Activated T-cell treated with anti-CD3 and anti-CD28 coated beads, Interleukin-2, amount 50 U/mL, for 24 hours (primary cell): ENCODE measurements at regions not wholly inside any gene's neighbourhood (a gene's known extent, or its start where the extent isn't known, plus 50 kb on each side); places are given as distances from the start of the nearest gene placed in this dataset.
"Not testable (repeated sequence)": the region's sequence is repeated elsewhere in the genome, so short reads cannot be mapped to it uniquely, and the experiment has no call there.

Experiments
- DNase-seq: peaks from one replicate; pipeline ENCODE4 v3.0.0-alpha.2; 2020
- H3K27ac Mint-ChIP-seq: 2 replicates; pipeline ENCODE4 v1.8.0; 2020; ENCODE audit warnings: mild to moderate bottlenecking, mixed read lengths
- H3K27me3 Mint-ChIP-seq: 2 replicates; pipeline ENCODE4 v1.8.0; 2020; ENCODE audit warnings: mixed read lengths
- H3K36me3 Mint-ChIP-seq: 2 replicates; pipeline ENCODE4 v1.8.0; 2020; ENCODE audit warnings: low read depth, mixed read lengths
- H3K4me1 Mint-ChIP-seq: 2 replicates; pipeline ENCODE4 v1.8.0; 2020; ENCODE audit warnings: low read depth, mixed read lengths
- H3K4me3 Mint-ChIP-seq: 2 replicates; pipeline ENCODE4 v1.8.0; 2020; ENCODE audit warnings: mild to moderate bottlenecking, moderate library complexity, mixed read lengths
- H3K9me3 Mint-ChIP-seq: 2 replicates; pipeline ENCODE4 v1.8.0; 2020; ENCODE audit warnings: mixed read lengths

GRCh38 chr2:193267496-193268002 lies 1072.8 kb upstream of the TMEFF2 start:
- H3K27me3 Mint-ChIP-seq: no peaks in the 10 kb centered on the region

GRCh38 chr2:193253014-193253530 lies 1058.3 kb upstream of the TMEFF2 start:
- H3K27ac Mint-ChIP-seq: no peak overlapping the region
- no peaks in the 10 kb centered on the region for H3K9me3 Mint-ChIP-seq
- no peaks in the 10 kb centered on the region for H3K27me3 Mint-ChIP-seq
- no peaks in the 10 kb centered on the region for H3K4me1 Mint-ChIP-seq
- no peak for DNase-seq
- H3K36me3 Mint-ChIP-seq: no peaks in the 10 kb centered on the region
- no peak overlapping the region for H3K4me3 Mint-ChIP-seq

More at GRCh38 chr2:193267496-193268002, 1072.8 kb upstream of the TMEFF2 start:
- H3K27ac Mint-ChIP-seq: no peak overlapping the region
- no peaks in the 10 kb centered on the region for H3K9me3 Mint-ChIP-seq
- DNase-seq: no peak
- no peaks in the 10 kb centered on the region for H3K4me1 Mint-ChIP-seq
- no peaks in the 10 kb centered on the region for H3K36me3 Mint-ChIP-seq
- no peak overlapping the region for H3K4me3 Mint-ChIP-seq

- DNase-seq: no peak
- Mint-ChIP-seq H3K27ac (no peak overlapping the region), H3K4me1 (no peaks in the 10 kb centered on the region), H3K9me3 (no peaks in the 10 kb centered on the region), H3K4me3 (no peak overlapping the region), H3K36me3 (no peaks in the 10 kb centered on the region), H3K27me3 (no peaks in the 10 kb centered on the region)
Observed at GRCh38 chr2:193251909-193252308, 1057.2 kb upstream of the TMEFF2 start.

- no peaks in the 10 kb centered on the region for H3K27me3 Mint-ChIP-seq
- H3K4me3 Mint-ChIP-seq: no peak overlapping the region
- H3K36me3 Mint-ChIP-seq: no peaks in the 10 kb centered on the region
Observed at GRCh38 chr2:193250389-193250788, 1055.7 kb upstream of the TMEFF2 start.

DNA sequence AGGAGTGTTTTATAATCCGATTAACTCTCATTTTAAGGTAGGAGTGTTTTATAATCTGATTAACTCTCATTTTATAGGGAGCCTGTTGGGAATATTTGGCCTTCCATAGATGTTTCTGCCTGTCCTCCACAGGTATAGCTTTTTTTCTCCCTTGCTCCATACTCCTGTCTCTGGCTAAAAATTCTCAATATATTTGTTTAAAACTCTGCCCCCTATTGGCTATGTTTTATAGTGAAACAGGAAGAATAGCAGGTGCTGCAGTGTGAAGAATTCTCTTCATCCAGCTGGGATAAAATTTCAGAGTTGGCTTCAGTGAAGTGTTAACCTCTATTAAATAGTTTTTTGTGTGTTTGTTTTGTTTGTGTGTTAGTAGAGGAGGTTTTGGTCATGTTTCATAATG lies 1046.0 kb upstream of the TMEFF2 start:
- no peak for DNase-seq
- Mint-ChIP-seq H3K36me3 (no peaks in the 10 kb centered on the region), H3K27ac (no peak overlapping the region), H3K4me1 (no peaks in the 10 kb centered on the region), H3K27me3 (no peaks in the 10 kb centered on the region), H3K4me3 (no peak overlapping the region), H3K9me3 (no peaks in the 10 kb centered on the region)

More at GRCh38 chr2:193250389-193250788, 1055.7 kb upstream of the TMEFF2 start:
- DNase-seq: no peak
- Mint-ChIP-seq H3K9me3 (no peaks in the 10 kb centered on the region), H3K4me1 (no peaks in the 10 kb centered on the region), H3K27ac (no peak overlapping the region)

DNA sequence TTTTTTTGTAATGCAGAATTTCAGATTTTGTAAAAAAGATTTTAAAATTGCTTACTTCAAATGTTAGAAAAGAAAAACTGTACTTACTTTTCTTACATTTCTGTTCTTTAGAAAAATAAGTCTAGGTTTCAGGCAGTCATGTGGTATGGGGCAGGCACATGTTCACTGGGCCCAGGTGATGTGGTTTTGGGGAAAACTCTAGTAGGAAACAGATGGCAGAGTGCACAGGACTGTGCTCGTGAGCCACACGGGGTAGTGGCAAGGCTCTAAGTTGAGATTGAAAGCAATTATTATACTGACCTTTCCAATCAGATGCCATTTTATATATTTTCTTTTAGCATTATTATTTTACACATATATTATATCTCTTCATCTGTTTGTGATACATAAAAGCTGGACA lies 1036.9 kb upstream of the TMEFF2 start:
- Mint-ChIP-seq H3K9me3 (no peaks in the 10 kb centered on the region), H3K4me3 (no peak overlapping the region), H3K4me1 (no peaks in the 10 kb centered on the region), H3K27me3 (no peaks in the 10 kb centered on the region), H3K27ac (no peak overlapping the region), H3K36me3 (no peaks in the 10 kb centered on the region)
- no peak for DNase-seq

GRCh38 chr2:193228276-193228675 lies 1033.5 kb upstream of the TMEFF2 start:
- Mint-ChIP-seq H3K27me3 (no peaks in the 10 kb centered on the region), H3K4me1 (no peaks in the 10 kb centered on the region), H3K9me3 (no peaks in the 10 kb centered on the region), H3K36me3 (no peaks in the 10 kb centered on the region), H3K27ac (no peak overlapping the region), H3K4me3 (no peak overlapping the region)
- DNase-seq: no peak

DNA sequence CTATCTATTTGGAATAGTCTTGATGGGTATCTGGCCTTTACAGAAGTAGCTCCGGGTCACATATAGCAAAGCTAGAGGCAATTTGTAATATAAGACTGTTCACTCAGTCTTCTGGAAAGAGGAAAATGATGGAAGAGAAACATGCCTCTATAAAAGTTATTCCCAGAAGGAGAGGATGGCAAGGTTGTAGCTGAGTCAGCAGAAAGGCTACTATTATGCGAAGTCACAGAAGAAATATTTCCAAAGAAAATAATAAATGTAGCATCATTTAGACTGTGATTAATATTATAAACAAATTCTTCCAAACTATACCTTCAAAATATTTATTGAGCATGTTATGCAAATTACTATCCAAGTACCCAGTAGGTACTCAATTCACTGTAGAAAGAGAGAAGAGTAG lies 1027.7 kb upstream of the TMEFF2 start:
- H3K4me1 Mint-ChIP-seq: no peaks in the 10 kb centered on the region
- no peaks in the 10 kb centered on the region for H3K36me3 Mint-ChIP-seq

GRCh38 chr2:193219413-193219812 lies 1024.7 kb upstream of the TMEFF2 start:
- no peaks in the 10 kb centered on the region for H3K27me3 Mint-ChIP-seq
- H3K4me1 Mint-ChIP-seq: no peaks in the 10 kb centered on the region
- DNase-seq: no peak
- no peaks in the 10 kb centered on the region for H3K36me3 Mint-ChIP-seq
- H3K9me3 Mint-ChIP-seq: no peaks in the 10 kb centered on the region
- H3K4me3 Mint-ChIP-seq: no peak overlapping the region
- H3K27ac Mint-ChIP-seq: no peak overlapping the region

More for the DNA sequence above, 1027.7 kb upstream of the TMEFF2 start:
- H3K27me3 Mint-ChIP-seq: no peaks in the 10 kb centered on the region
- no peak overlapping the region for H3K4me3 Mint-ChIP-seq
- DNase-seq: no peak
- no peaks in the 10 kb centered on the region for H3K9me3 Mint-ChIP-seq
- no peak overlapping the region for H3K27ac Mint-ChIP-seq

DNA sequence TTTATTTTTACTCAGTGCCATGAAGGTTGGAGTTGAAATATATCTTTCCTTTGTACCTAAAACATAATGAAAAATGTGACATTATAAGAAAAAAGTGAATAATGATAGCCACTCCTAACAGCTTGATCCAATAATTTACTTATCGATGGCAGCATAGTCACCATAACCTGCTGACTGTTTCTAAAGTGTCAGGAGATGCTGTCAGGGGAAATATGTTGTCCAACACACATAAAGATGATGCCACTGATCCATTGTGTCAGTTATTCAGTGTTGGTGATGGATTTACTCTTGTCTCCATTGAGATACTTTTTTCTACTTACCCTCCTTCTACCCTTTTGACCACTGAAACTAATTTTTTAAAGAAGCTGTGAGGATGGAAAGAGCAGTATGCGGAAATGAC lies 1006.9 kb upstream of the TMEFF2 start:
- Mint-ChIP-seq H3K9me3 (no peaks in the 10 kb centered on the region), H3K4me3 (no peak overlapping the region), H3K36me3 (no peaks in the 10 kb centered on the region), H3K27ac (no peak overlapping the region), H3K27me3 (no peaks in the 10 kb centered on the region), H3K4me1 (no peaks in the 10 kb centered on the region)
- DNase-seq: no peak

- no peaks in the 10 kb centered on the region for H3K4me1 Mint-ChIP-seq
- no peaks in the 10 kb centered on the region for H3K27me3 Mint-ChIP-seq
- no peaks in the 10 kb centered on the region for H3K9me3 Mint-ChIP-seq
Observed at GRCh38 chr2:193199322-193199721, 1004.6 kb upstream of the TMEFF2 start.

DNA sequence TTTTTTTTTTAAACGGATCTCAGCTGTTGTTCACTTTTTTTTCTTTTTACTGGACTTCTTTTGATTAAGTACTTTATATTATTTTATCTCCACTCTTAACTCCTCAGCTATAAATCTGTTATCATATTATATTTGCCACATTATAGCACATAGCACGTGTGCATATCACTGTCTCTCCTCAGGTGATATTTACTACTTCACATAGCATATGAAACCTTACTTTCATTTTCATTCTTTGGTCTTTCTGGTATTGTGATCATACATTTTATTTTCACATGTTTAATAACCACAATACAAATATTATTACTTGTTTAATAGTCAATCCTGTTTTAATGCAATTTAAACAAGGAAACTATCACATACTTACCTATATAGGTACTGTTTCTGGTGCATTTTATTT lies 993.1 kb upstream of the TMEFF2 start:
- Mint-ChIP-seq H3K27me3 (no peaks in the 10 kb centered on the region), H3K27ac (no peak overlapping the region), H3K4me1 (peaks cover 5% of the 10 kb centered on the region), H3K4me3 (no peak overlapping the region), H3K36me3 (no peaks in the 10 kb centered on the region), H3K9me3 (no peaks in the 10 kb centered on the region)
- no peak for DNase-seq

More at GRCh38 chr2:193199322-193199721, 1004.6 kb upstream of the TMEFF2 start:
- no peak for DNase-seq
- no peak overlapping the region for H3K4me3 Mint-ChIP-seq
- H3K36me3 Mint-ChIP-seq: no peaks in the 10 kb centered on the region
- H3K27ac Mint-ChIP-seq: no peak overlapping the region

DNA sequence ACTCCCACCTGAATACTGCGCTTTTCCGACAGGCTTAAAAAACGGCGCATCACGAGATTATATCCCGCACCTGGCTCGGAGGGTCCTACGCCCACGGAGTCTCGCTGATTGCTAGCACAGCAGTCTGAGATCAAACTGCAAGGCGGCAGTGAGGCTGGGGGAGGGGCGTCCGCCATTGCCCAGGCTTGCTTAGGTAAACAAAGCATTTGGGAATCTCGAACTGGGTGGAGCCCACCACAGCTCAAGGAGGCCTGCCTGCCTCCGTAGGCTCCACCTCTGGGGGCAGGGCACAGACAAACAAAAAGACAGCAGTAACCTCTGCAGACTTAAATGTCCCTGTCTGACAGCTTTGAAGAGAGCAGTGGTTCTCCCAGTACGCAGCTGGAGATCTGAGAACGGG lies 976.2 kb upstream of the TMEFF2 start:
- not testable (repeated sequence) for H3K9me3 Mint-ChIP-seq, H3K4me3 Mint-ChIP-seq, H3K27ac Mint-ChIP-seq, H3K27me3 Mint-ChIP-seq, H3K36me3 Mint-ChIP-seq, H3K4me1 Mint-ChIP-seq, DNase-seq

DNA sequence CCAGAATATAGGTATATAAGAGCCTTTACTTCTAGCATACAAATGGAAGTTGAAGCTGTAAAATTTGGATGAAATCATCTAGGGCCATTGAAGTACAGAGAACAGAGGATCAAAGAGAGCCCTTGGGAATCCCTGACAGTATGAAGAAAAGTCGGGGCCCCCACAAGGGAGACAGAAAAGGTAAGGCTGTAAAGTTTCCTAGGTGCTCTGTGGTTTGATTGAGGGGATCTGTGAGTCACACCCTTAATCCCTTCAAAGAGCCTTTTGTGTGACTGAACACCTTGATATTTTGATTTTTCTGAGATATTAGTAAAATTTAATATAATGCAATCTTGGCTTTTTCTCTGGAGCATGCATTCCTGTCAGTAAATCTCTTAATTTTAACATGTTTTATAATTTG lies 961.7 kb upstream of the TMEFF2 start:
- H3K27me3 Mint-ChIP-seq: no peaks in the 10 kb centered on the region
- no peaks in the 10 kb centered on the region for H3K4me1 Mint-ChIP-seq
- DNase-seq: no peak
- H3K4me3 Mint-ChIP-seq: no peak overlapping the region
- H3K36me3 Mint-ChIP-seq: no peaks in the 10 kb centered on the region
- H3K9me3 Mint-ChIP-seq: no peaks in the 10 kb centered on the region
- H3K27ac Mint-ChIP-seq: no peak overlapping the region

DNA sequence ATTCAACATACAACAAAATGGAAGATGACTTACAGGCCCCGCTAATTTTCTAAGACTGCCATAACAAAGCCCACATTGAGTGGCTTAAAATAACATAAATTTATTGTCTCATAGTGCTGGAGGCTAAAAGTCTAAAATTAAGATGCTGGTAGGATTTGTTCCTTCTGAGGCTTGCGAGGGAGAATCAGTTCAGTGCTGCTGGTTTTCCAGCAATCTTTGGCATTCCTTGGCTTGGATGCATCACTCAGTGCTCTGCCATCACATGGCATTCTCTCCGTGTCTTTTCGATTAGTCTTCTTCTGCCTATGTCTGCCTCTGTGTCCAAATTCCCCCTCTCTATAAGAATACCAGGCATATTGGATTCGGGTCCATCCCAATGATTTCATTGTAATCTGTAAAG lies 959.3 kb upstream of the TMEFF2 start:
- Mint-ChIP-seq H3K36me3 (no peaks in the 10 kb centered on the region), H3K4me3 (no peak overlapping the region), H3K9me3 (no peaks in the 10 kb centered on the region), H3K4me1 (no peaks in the 10 kb centered on the region), H3K27me3 (no peaks in the 10 kb centered on the region), H3K27ac (no peak overlapping the region)
- DNase-seq: no peak

DNA sequence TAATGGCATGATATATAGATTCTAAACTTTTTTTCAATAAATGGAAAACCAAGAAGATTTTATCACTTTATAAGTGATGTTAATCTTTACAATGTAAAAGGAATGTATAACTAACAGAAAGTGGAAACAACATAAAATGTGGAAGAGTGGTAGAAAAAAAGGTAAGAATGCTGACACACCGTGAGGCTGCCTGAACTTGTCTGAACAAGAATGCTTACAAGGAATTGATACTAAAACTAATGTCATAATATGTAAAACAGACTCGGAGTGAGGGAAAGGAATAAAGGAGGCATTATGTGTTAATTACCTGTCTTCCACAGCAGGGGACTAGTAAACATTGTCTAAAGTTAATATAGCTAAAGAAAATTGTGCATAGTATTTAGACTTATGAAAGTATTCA lies 958.8 kb upstream of the TMEFF2 start:
- no peak for DNase-seq
- H3K36me3 Mint-ChIP-seq: no peaks in the 10 kb centered on the region
- no peaks in the 10 kb centered on the region for H3K9me3 Mint-ChIP-seq
- no peak overlapping the region for H3K4me3 Mint-ChIP-seq
- no peaks in the 10 kb centered on the region for H3K27me3 Mint-ChIP-seq
- H3K4me1 Mint-ChIP-seq: no peaks in the 10 kb centered on the region
- no peak overlapping the region for H3K27ac Mint-ChIP-seq
